ENCODE measurements at regions not wholly inside any gene's neighbourhood (a gene's known extent, or its start where the extent isn't known, plus 50 kb on each side); places are given as distances from the start of the nearest gene placed in this dataset.

DNA sequence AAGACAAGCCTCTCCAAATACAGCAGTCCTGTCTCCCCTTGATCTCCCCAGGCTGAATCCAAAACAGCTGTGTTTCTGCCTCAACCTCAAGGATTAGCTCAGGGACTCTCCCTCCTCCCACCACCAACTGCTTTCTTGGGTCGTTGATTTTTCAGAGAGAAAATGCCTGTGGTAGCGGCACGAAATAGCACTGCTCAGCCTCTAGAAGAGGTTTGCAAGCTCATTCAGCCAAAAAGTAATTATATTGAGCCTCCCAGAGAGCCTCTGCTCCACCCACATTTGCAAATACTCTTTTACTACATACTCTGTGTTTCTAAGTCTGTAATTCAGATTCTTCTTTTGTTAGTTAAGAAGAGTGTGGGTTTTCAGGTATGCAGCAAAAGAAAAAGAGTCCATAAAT, 396.4 kb upstream of the TNP1 start:
- TF ChIP-seq, protein P1, sequence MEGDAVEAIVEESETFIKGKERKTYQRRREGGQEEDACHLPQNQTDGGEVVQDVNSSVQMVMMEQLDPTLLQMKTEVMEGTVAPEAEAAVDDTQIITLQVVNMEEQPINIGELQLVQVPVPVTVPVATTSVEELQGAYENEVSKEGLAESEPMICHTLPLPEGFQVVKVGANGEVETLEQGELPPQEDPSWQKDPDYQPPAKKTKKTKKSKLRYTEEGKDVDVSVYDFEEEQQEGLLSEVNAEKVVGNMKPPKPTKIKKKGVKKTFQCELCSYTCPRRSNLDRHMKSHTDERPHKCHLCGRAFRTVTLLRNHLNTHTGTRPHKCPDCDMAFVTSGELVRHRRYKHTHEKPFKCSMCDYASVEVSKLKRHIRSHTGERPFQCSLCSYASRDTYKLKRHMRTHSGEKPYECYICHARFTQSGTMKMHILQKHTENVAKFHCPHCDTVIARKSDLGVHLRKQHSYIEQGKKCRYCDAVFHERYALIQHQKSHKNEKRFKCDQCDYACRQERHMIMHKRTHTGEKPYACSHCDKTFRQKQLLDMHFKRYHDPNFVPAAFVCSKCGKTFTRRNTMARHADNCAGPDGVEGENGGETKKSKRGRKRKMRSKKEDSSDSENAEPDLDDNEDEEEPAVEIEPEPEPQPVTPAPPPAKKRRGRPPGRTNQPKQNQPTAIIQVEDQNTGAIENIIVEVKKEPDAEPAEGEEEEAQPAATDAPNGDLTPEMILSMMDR (IDR thresholded peaks at IDR 0.05) = no peak
- no peak for TF ChIP-seq POLR2A (IDR thresholded peaks at IDR 0.05)
